Left ventricle myocardium superior (tissue), 1 donor: ENCODE measurements at regions not wholly inside any gene's neighbourhood (a gene's known extent, or its start where the extent isn't known, plus 50 kb on each side); places are given as distances from the start of the nearest gene placed in this dataset.

Experiments
- ATAC-seq: fragments of 200-7000 bp; cut with Tn5 transposase; one replicate; pipeline ENCODE4 v1.9.1; 2020; ENCODE audit warnings: mild to moderate bottlenecking, moderate library complexity
- DNase-seq: peaks from one replicate; pipeline ENCODE4 v3.0.0-alpha.2; 2020
- intact Hi-C: fragments of 100-400 bp; cut with micrococcal nuclease; formaldehyde crosslinking; loops from one replicate; pipeline ENCODE4 v1.11.0; 2022
- donor health status: DM: no; HTN: yes; CAD: no; lungs with severe emphysema.

DNA sequence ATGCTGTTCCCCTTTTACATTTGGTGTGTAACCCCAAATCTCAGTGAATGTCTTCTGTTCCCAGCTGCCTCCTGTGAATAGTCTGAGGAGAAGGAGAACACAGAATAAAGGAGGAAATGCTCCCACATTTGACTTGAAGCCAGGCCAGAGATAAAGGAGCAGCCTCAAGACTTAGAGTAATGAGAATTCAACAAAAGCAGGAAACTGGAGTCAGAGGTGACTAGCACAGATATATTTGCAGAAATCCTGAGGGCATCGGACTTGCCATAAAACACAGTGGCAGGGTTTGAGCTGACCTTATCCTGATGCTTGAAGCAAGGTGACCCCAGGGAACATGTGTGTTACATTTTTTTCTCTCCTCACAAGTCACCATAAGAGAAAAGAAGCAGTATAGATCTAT is 291.4 kb upstream of the RND3 start:
- intact Hi-C loops = no loop called here
- DNase-seq = no peak
- peak; percentile 52 for ATAC-seq

DNA sequence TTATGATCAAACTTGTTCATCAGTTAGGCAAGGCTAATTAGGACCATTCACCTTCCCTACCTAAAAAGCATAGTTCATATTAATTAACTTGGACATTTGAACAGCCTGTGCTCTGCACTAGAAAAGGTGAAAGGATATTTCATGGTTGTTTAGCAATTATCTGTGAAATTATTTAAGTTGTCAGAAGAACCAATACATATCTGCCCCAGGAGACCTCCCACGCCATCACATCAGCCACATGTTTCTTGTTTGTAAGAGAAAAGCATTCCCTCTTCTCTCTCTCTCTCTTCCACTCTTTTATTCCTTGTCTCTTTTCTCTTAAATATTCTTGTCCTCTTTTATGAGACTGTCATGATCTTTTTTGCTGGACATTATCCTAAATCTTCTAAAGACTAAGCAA is 282.0 kb upstream of the RND3 start:
- DNase-seq = no peak
- intact Hi-C loops = no loop called here
- ATAC-seq = no peak

DNA sequence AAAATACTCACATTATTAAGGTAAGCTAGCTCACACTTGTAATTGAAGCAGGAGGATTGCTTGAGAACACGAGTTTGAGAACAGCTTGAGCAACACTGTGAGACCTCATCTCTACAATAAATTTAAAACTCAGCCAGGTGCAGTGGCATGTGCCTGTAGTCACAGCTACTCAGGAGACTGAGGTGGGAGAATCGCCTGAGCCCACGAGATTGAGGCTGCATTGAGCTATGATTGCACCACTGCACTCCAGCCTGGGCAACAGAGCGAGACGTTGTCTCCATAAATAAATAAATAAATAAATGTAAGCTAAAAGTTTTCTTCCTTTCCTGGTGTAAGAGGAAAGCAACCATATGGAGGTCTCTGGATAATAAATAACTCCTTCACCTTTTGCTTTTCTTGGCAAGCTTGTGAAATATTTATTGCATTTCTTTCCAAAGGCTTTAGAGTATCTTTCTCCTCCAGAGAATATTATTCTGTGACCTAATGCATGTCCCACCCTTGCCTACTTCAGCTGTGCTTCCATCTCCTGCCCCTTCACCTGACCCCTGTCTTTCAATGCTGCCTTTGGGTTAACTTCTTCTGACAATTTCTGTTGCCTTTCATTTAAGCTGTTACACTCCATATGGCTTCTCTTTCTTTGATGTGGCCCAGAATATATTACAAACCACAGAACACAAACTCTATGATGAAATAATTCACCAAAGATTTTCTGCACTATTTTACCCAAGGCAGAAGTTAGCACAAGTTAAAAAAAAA is 280.7 kb upstream of the RND3 start:
- intact Hi-C loops = no loop called here
- no peak for ATAC-seq
- no peak for DNase-seq

DNA sequence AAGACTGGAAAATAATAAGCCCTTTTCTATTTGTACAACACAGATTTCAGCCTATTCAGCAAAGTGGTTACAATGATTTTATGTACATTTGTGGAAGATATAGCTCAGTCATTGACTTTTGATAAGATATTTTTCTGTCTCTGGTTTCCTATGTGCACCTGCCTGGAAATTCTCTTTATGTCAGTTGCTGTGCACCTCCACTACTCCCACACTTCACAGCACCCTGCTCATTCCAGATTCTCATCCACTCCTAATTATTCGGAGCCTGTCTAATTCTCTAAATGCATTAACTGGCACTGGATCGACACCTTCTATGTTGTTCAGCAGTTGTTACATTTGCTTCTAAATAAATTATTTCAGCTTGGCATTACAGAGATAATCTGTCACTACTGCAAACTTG is 275.1 kb upstream of the RND3 start:
- intact Hi-C loops = no loop called here
- no peak for DNase-seq
- ATAC-seq = no peak

DNA sequence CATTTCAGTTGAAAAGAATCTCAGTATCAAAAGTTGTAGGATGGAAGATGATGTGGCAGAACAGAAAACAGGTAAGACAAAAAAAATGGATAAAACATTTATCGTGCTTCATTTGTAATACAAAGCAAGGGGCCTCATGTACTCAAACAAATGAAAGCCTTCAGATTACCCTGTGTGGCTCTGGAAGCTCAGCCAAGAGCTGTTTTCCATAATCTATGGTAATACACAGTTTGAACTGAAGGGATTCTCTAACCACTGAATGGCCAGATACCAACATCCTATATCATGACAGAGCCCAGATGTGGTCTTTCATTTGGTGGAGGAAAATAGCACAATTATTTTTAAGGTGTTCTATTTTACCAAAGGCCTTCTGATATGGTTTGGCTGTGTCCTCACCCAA is 272.1 kb upstream of the RND3 start:
- ATAC-seq = no peak
- no peak for DNase-seq
- intact Hi-C loops = no loop called here

DNA sequence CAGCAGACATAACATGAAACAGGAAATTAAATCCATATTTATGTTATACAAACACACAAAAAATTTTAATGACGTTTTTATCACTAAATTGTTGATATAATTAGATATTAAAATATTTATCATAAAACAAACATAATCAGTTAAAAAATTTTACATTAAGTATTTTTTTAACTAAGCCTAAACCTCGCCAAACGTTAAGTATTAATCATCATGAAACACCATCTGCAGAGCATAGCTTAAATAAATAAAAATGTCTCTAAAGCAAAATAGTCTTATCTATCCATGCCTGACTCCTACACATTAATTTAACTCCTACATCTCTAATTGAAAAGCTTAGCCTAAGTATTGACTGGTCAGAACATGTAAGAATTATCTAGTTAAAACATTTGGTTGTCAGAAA is 271.6 kb upstream of the RND3 start:
- no peak for DNase-seq
- intact Hi-C loops = no loop called here
- ATAC-seq = no peak

DNA sequence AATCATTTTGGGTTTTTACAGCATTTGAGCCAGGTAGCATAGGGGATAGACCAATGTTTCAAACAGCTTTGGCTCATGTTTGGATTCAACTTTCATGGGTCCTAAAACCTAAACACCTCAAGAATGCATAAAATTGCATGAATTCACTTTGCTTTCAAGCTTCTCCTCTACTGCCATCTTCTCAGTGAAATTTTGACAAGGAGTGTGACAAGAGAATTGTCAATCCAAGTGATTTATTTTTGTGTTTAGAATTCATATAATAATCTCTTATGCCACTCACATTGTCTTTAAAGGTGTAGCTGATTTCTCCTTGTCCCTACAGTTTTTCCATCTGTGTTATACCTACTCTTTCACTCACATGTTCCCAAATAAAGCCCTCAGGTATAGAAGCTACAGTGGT is 264.8 kb upstream of the RND3 start:
- ATAC-seq (no peak), DNase-seq (no peak)
- intact Hi-C loops = no loop called here

DNA sequence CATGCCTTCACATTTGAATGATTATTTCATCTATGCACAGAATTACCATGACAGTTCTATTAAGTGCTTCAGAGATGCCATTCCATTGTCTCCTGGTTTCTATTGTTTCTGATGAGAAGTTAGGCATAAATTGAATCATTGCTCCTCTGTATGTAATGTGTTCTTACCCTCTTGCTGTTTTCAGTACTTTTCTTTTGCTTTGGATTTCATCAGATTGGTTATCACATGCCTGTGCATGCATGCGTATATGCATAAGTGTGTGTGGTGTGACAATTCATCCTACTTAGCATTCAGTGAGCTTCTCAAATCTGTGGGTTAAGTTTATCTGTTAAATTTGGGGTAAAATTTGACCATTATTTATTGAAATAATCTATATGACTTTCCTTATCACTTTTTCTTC is 263.3 kb upstream of the RND3 start:
- ATAC-seq = no peak
- DNase-seq = no peak
- intact Hi-C loops = no loop called here

DNA sequence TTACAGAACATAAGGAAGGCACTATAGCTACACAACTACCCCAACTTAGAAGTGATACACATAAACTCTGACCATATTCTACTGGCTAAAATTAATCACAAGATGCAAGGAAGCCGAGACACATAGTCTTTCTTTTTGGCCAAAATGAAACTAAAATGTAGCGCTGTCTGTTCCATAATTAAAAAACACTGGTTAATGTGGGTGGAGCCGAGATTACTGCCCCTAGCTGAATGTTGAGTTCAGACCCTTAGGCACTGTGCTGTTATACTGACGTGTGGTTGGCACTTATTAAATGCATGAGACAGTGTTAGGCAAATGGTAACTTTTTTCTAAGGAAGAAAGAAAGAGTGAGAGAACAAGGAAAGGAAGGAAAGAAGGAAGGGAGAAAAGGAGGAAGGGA is 254.6 kb upstream of the RND3 start:
- DNase-seq = no peak
- ATAC-seq = no peak

DNA sequence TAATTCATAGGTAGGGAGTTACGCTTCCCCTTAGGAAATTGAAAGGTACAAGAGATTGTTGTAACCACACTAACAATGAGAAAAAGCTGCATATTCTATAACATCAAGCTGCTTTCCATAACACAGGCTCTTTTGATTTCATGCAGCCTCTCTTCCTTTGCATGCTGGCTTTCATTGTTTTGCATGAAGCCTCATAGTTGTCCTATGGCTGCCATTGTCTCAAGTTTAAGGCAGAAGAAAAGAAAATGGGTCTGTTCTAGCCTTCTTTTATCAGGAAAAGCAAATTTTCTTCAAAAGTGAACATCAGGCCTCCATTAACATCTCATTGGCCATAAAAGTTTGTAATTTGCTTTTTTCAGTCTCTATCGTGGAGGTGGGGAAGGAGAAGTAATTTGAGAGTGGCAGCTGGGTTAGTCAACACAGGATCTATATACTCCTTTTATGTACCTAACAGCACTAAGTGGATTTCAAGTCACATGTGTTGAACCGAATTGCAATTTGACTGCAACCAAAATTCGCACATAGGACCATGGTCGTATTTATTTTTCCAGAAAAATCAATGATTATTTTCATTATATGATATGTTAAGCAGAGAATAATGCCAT is 248.5 kb upstream of the RND3 start:
- ATAC-seq (no peak), DNase-seq (no peak)
- intact Hi-C loops = no loop called here

More for the DNA sequence above, 254.6 kb upstream of the RND3 start:
- intact Hi-C loops = no loop called here

DNA sequence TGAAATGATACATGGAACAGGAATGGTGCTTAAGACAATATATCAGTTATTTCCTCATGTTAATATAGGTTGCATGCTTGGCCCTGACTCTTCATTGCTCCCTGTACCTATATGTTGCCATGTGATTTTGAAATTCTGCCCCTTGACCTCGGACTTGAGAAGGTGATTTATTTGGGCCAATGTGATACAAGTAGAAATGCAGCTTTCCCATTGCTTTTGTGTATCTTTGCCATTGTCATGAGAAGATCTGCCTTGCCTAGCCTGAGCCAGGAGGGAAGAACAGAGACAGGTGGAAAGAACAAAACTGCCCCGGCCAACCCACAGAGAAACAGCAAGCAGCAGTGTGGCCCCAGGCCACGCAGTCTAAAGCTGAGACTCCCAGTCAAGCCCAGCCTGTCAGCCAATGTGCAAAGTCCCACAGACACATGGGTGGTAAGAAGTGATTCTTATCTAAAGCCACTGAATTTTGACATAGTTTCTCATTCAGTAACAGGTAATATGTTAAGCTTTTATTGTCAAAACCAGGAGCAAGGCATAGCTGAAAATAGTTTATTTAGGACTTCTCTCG is 245.7 kb upstream of the RND3 start:
- intact Hi-C loops = no loop called here
- DNase-seq = no peak
- ATAC-seq = no peak

DNA sequence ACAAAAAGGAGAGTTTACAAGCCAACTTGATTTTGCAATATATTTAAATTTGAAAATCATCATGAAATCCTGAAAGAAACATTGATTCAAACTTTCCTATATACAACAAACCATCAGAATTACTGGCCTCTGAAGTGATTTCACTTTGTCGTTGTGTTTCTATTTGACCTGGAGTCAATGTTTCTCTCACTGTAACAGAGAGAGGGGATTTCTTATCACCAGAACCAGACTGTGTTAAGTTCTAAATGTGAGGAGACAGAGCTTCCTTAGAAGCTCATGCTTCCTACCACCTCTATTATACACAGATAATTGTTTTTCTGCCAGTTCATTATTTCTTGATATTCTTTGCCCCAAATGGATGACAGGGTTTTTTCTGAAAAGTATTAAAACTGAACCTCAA is 245.0 kb upstream of the RND3 start:
- ATAC-seq (no peak), DNase-seq (no peak)
- intact Hi-C loops = no loop called here

DNA sequence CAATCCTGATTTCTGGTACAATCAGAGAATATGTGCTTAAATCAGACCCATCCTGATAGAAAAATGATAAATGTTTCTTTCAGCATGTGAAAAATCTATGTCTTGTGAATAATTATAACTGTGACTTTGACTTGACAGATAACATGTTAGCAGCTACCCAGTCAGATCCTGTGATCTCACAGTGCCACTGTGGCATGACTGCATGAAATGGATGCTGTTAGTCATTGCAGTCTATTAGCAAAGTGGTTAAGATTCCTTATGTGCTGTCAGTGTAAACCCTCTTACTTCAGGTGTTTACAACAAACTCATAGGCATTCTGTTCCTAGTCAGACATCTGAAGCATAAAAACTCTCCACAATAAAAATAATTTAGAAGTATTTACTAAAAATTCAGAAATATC is 244.6 kb upstream of the RND3 start:
- intact Hi-C loops = no loop called here
- ATAC-seq (no peak), DNase-seq (no peak)

DNA sequence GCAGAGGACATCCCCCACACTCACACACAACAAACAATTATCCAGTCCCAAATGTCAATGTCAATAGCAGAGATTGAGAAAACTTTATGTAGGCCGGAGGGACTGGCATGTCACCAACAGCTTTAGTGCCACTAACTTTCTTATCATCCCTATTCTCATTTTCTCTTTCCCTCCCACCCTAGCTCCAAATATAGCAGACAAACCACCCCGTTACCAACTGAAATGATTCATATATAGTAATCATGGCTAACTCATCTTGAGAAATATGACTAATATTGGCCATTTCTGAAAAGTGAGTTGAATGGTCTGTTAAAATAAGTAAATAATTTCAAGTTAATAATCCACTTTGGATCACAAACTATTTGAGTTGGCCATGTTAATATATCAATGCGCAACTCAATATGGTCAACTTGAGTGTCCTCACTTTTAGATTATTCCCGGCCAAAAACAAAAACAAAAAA is 242.1 kb upstream of the RND3 start:
- DNase-seq (no peak), ATAC-seq (no peak)
- intact Hi-C loops = no loop called here

DNA sequence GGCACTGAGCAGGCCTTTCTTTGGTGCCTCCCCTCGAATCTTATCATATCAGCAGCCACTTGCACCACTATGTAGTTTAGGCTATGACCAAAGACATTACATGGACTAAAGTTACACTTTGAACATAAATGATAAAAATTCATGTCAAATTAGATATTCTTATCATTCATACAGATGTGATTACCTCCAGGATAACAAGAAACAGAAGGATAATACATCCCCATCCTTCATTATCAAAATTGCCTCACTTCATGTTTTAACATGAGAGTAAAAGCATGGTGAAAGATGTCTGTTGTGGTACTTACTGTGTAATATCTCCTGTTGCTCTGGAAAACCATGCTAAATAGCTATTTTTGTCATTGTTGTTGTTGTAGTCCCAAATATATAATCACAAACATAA is 230.8 kb upstream of the RND3 start:
- DNase-seq = no peak
- intact Hi-C loops = no loop called here
- no peak for ATAC-seq

DNA sequence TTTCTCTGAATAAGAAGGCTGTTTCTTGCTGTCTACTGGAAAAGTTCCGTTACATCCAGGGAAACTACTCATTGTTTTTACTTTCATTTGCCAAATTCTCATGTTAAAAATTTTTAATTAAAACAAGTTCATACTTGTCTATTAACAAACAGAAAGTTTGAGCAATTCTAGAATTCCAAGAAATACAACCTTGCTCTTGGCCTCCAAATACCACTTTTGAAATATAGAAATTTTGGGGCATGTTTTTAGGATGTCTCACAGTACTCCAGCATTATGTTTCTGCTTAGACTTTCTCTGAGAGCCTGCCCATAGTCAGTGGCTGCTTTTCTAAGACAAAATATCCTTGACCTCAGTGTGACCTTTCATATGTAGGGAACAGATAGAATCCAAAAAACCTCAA is 228.7 kb upstream of the RND3 start:
- DNase-seq (no peak), ATAC-seq (no peak)

DNA sequence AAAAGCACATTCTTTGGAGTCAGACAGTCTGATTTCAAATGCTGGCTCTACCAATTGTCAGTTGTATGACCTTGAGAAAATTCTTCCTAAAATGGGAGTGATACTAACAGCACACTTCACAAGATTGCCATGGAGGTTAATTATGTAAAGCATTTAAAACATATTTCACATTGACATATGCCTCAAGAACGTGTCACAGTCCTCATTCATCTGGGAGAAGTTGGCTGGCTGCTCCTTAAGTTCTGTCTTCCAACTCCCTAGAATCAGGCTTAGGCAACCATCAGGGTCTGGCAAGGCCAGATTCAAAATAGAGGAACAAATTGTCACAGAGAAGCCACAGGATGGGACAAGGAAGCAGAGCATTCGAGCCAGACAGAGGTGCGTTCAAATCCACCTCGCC is 228.0 kb upstream of the RND3 start:
- ATAC-seq (no peak), DNase-seq (no peak)
- intact Hi-C loops = no loop called here

More for the DNA sequence above, 228.7 kb upstream of the RND3 start:
- intact Hi-C loops = no loop called here

DNA sequence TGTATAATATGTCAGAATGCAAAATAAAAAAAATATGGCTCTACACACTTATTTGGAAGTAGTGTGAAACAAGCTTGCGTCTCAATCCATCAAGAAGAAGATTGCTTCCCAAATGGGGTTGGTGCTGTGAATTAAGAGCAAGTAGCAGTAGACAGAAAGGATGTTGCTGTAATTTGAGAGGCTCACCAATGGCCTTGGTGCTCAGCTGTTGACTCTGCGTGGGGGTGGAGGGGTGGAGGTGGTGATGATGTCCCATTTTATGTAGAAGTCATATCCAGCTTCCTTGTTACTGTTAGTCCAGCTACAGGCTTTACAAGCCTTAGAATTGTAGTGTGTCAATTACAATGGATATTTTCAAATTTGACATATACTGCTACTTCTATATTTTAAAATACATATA is 223.4 kb upstream of the RND3 start:
- no peak for DNase-seq
- no peak for ATAC-seq
- intact Hi-C loops = no loop called here

DNA sequence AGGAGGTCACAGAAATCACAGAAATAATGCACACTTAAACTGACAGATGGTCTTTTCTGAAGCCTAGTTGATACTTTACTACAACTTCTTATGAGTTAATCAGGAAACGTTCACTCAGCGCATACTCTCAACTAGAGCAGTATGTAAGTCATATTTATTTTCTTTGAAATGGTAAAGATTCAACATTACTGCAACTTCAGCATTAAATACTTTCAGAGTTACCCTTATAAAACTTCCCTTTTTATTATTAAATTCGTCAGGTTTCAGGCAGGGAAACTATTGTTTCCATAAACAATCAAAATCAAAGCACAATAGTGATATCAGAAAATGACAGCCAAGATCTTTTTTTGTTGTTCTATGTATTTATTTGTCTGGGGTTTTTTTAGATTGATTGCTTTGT is 222.6 kb upstream of the RND3 start:
- intact Hi-C loops = no loop called here
- no peak for DNase-seq
- no peak for ATAC-seq

DNA sequence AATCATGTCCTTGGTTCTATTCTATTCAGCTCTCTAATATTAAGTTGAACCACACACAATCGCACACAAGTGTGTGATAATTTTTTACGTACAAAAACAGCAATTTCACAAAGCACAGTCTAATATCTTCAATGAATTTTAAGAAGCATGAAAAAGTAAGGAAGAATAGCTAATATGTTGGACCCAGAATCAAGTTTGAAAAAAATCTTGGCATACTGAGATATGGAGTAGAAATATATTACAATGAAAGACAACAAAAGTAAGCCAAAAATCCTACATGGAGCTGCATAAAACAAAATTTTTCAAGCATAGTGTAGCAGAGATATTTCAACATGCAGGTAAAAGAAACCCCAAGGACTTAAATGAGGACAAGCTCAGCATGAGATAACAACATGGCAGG is 219.1 kb upstream of the RND3 start:
- ATAC-seq (no peak), DNase-seq (no peak)
- intact Hi-C loops = no loop called here

DNA sequence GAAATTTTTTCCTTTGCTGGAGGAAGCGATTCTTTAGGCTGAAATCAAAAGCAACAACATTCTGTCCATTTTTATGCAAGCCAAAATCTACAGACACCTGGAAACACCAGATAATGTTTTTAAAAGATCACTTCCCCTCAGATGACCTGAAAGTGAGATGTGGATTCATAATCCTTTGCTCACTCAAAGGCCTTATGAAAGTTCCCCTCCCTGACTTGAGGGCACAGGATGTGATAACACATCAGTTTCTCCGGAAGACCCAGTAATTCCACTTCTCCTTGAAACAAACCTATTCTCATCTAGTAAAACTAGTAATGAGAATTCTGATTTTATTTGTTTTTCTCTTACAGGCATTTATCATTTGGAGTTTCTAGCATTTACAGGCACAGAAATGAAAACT is 218.3 kb upstream of the RND3 start:
- no peak for ATAC-seq
- no peak for DNase-seq
- intact Hi-C loops = no loop called here
